LNCaP clone FGC (cell line): ENCODE measurements at regions not wholly inside any gene's neighbourhood (a gene's known extent, or its start where the extent isn't known, plus 50 kb on each side); places are given as distances from the start of the nearest gene placed in this dataset.

Experiments used
- DNase-seq: peaks from one replicate; pipeline ENCODE4 v3.0.0-alpha.2; 2011; ENCODE audit warnings: low read depth
- H3K4me3 ChIP-seq: 2 replicates; pipeline ENCODE4 v1.5.1; 2011; ENCODE audit warnings: mild to moderate bottlenecking, low read depth, low read length, control low read depth
- TF ChIP-seq, protein P1 (sequence below): IDR thresholded peaks from 2 replicates; pipeline ENCODE4 v1.5.1; 2012; ENCODE audit warnings: mild to moderate bottlenecking; ENCODE audit not compliant: control insufficient read depth, insufficient read depth; ENCODE audit errors: extremely low read depth

DNA sequence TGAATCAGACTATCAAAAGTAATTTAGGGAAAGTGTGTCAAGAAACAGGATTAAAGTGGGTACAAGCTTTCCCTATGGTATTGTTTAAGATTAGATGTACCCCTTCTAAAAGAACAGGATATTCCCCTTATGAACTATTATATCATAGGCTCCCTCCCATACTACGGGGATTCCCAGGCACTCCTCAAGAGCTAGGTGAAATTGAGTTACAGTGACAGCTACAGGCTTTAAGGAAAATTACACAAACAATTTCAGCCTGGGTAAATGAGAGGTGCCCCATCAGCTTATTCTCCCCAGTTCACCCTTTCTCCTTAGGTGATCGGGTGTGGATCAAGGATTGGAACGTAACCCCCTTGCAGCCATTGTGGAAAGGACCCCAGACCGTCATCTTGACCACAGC, 240.8 kb upstream of the CNTN6 start:
- DNase-seq: no peak
- TF ChIP-seq, protein P1, sequence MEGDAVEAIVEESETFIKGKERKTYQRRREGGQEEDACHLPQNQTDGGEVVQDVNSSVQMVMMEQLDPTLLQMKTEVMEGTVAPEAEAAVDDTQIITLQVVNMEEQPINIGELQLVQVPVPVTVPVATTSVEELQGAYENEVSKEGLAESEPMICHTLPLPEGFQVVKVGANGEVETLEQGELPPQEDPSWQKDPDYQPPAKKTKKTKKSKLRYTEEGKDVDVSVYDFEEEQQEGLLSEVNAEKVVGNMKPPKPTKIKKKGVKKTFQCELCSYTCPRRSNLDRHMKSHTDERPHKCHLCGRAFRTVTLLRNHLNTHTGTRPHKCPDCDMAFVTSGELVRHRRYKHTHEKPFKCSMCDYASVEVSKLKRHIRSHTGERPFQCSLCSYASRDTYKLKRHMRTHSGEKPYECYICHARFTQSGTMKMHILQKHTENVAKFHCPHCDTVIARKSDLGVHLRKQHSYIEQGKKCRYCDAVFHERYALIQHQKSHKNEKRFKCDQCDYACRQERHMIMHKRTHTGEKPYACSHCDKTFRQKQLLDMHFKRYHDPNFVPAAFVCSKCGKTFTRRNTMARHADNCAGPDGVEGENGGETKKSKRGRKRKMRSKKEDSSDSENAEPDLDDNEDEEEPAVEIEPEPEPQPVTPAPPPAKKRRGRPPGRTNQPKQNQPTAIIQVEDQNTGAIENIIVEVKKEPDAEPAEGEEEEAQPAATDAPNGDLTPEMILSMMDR: no peak
- no peak overlapping the region for H3K4me3 ChIP-seq

- TF ChIP-seq, protein P1: no peak
- no peak for DNase-seq
- H3K4me3 ChIP-seq: no peak overlapping the region
These were observed 239.3 kb upstream of the CNTN6 start for GRCh38 chr3:853489-853888.

DNA sequence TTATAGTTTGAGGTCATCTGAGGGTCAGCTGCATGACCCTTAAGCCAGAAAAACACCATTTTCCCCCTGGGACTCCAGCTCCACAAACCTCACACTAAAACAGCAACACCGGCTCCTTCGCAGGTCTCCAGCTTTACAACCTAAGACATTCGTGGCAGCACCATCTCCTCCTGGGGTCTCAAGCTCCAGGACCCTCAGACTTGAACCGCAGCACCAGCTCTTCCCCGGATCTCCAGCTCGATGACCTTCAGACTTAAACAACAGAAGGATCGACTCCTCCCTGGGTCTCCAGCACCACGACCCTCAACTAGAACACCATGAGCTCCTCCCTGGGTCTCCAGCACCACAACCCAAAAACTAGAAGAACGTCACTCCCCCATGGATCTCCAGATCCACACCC, 233.7 kb upstream of the CNTN6 start:
- H3K4me3 ChIP-seq: no peak overlapping the region
- no peak for DNase-seq
- TF ChIP-seq, protein P1: no peak

DNA sequence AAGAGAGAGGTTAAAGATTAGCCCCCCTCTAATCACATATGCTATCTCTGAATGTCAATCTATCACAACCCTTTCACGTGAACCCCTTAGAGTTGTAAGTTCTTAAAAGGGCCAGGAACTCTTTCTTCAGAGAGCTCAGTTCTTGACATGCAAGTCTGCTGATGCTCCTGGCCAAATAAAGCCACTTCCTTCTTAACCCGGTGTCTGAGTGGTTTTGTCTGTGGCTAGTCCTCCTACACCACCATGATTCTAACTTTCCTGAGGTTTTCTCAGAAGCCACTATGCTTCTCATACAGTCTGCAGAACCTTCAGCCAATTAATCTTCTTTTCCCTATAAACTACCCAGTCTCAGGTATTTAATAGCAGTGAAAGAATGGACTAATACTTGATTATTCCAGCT, 231.1 kb upstream of the CNTN6 start:
- TF ChIP-seq, protein P1: no peak
- no peak overlapping the region for H3K4me3 ChIP-seq
- DNase-seq: no peak

DNA sequence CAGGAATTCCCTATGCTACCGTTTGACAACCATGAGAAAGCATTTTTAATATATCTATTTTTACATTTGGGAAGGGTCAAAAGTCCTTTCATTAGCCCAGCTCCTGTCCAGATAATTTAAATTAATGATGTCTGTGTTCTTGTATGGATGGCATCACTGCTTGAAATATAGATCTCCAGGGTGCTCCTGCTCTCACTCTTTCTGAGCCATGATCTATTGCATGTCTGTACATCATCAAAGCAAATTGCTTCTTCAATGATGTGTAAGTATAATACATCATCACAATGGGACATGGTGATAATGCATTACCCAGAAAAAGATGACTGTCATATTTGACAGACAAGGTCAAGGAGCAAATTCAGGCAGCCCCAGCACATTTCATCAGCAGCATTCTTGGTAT, 223.6 kb upstream of the CNTN6 start:
- no peak for DNase-seq
- TF ChIP-seq, protein P1: no peak
- H3K4me3 ChIP-seq: no peak overlapping the region

DNA sequence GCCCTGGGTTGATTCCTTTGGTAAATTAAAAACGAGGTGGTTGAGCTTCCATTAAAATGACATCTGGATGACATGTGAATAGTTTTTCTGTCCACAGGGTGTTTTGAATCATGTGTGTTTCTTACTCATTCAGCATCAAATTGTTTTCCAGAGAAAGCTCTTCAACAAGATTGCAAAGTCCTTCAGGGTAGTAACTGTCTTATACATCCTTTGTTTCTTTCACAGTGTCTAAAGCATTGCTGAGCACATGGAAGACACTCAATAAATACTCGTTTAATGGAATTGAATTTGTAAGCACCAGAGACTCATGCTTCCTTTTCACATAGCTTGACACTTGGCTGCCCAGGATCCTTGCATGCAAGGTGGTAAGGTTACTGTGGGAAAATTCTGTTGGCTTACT, 223.1 kb upstream of the CNTN6 start:
- TF ChIP-seq, protein P1: no peak
- H3K4me3 ChIP-seq: no peak overlapping the region
- no peak for DNase-seq

DNA sequence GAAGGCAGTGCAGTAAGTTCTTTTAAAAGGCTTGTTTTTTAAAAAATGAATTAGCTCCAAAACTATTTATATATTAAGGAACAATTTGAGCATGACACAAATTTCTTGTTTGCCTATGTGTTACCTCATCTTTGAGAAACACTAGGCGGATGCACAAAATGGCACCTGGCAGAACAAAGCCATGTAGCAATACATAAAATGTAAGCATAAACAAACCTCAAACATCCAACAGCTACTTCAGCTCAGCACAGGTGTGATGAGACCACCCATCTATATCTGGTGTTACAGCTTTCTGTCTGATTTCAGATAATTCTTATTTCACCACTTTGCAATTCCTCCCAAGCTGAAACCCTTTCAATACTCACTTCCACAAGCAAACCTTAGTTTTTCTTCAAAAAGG, 221.2 kb upstream of the CNTN6 start:
- no peak for DNase-seq
- H3K4me3 ChIP-seq: no peak overlapping the region
- TF ChIP-seq, protein P1: no peak
